ENCODE measurements at regions not wholly inside any gene's neighbourhood (a gene's known extent, or its start where the extent isn't known, plus 50 kb on each side); places are given as distances from the start of the nearest gene placed in this dataset.
"Not testable (repeated sequence)": the region's sequence is repeated elsewhere in the genome, so short reads cannot be mapped to it uniquely, and the experiment has no call there.

DNA sequence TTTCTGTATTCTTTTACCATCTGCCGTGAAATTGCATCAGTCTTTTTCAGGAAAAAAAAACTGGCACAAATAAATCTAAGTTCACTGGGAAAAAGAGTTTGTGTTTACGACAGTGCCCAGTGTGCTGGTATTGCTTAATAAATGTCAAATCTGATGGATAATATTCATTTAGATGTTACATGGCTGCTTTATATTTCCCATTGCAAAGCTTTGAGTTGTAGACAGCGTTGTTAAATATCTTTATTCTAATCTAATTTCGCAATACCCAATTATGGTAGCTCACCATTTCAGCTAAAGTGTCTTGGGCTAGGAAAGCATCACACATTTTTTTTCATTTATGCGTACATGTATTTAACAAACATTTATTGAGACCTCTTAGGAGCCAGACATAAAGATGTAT, 1994.5 kb upstream of the FLRT2 start:
- no peak for DNase-seq

DNA sequence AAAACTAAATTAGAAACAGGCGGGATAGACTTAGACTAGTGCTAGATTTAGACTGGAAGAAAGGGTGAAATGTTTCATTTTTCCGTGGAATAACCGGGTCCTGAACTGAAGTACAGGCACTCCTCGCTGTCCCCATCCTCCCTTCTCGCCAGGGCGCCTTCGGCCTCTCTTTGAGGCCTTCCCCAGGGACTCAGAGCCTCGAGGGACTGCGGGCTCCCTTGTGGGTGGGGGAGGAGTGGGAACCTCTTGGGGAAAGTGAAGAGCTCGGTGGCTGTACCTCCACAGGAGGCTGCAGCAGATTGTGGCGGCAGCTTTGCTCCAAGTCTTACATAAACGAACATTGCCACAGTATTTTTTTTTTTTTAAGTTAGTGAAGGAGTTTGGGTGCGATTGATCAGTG, 1988.8 kb upstream of the FLRT2 start:
- DNase-seq: no peak

DNA sequence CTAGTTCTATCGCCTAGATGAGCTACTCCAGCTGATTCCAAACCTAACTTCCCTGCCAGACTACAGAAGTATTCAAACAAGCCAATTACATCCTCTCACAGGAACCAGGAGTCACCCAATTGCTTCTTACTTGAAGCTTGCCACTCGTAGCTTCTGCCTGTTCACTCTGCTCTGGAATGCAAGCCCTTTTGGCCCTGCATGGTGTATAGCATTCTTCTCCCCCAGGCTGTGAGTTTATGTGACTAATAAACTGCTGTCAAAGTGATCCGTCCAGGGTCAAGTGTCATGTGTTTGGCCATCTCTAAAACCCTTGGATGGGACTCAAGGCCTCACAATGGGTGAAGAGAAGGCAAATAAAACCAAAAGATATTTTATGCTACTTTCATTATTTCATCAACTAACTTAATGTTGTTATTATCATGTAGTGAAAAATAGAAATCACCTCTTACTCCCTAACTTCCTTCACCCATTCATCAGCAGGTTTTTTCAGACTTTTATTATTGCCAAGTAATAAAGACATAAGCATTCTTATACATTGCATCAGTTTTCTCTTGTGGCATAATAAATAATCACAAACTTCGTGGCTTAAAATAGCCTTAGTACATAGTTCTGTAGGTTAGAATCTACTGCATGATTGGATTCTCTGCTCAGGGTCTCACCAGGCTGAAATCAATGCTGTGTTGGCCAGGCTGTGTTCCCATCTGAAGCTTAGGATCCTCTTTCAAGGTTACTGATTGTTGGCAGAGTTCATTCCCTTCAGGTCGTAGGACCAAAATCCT, 1981.7 kb upstream of the FLRT2 start:
- DNase-seq: no peak

DNA sequence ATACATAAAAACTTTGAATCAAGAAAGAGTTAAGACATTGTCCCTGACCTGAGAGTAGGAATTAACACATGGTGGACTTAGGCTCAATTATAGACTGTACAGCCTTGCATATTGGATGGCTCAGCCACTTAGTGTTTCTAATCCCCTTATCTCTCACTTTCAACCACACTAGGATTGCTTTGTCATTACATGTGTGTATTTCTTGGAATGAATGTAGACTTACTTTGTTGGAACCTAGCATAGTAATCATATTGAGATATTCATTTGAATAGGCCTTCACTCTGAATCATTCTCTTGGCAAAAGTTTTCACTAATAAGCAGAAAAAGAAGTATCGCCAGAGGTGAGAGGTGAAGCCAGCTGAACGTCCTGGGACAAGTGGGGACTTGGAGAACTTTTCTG, 1973.9 kb upstream of the FLRT2 start:
- DNase-seq: no peak

DNA sequence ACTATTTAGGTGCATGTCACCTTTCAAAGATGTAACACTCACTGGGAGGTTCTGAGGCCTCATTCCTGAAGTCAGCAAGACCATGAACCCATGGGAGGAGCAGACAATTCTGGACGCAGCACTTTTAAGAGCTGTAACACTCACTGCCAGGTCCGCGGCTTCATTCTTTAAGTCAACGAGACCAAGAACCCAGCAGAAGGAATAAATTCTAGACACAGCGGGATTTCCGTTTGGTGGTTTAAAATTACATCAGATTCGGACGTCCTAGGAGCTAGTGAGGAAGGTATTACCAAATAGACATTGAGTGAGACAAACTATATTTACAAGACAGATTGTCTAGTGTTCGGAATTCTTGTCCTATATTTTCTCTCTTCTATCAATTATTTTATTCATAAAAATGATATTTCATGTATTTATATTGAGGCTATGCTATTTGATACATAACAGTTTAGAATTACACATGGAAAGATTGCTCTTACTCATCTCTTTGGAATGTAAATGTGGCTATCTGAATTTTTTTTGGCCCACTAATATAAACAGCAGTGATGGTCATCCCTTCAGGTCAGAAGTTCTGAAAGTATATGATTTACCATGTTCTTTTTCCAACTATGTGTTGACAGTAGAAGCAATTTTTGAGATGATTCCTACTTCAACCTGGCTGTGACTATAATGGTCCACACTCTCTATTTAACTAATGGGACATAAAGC, 1973.0 kb upstream of the FLRT2 start:
- no peak for DNase-seq

DNA sequence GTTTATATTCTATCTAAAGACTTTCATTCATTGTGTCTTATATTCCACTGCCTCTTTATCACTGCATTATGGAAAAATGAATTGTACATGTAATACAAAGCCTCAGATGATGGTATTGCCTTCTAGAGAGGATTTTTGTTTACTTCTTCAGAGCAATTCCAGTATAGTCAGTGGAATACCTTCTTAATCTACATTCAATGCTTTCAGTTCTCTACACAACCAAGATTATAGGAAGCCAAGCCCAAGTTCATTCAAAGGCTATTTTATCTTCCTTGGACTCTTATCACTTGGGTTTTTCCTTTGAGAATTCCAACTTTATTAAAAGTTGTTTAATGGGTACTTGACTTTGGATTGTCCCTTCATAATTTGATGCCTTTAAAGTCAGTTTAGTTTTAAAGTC, 1971.0 kb upstream of the FLRT2 start:
- no peak for DNase-seq

DNA sequence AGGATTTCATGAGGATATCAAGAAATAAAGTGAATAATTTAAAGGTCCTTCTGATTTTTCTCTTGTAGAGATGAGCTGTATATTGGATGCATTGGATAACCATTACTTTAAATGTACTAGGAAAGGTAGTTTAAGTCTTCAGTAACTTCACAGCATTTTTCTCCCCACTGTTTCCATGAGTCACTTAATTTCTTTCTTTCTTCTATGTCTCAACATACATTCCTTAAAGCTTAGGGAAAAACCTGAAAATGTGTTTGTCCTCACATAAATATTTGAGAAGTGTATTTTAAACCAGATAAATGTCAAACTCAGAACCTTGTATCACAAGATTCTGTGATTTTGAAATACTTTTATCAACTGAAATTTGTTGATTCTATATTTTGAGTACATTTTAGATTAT, 1970.2 kb upstream of the FLRT2 start:
- no peak for DNase-seq

DNA sequence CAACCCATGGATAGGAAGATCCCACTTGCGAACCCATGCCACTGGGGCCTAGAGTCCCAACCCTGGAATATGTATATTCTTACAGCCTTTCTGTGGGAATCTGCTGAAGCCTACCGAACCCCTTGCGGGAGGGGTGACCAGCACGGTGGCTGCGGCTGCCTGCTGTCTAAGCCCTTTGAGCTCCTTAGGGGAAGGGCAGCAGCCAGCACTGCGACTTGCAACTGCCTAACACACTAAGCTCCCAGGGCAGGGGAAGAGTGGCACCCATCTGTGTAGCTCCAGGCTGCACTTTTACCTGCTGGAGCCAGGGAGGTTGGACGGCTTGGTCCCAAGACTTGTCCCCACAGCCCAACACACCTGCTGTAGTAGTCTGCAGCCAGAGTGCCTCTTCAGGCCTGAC, 1968.7 kb upstream of the FLRT2 start:
- no peak for DNase-seq

DNA sequence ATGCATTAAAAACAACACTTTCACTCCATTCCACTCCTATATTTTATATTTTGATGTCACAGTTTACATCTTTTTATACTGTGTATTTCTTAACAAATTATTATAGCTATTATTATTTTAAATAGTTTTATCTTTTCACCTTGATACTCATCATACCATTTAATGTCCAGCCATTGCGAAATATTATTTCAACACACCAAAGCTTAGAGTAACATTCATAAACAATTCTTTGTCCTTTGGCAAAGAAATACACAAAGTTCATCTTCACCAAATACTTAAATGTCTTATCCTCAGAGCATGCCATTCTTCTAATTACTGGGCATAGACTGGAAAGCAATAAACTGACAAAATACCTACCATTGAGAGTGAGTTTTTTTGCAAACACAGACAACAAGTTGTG, 1963.4 kb upstream of the FLRT2 start:
- DNase-seq: no peak

DNA sequence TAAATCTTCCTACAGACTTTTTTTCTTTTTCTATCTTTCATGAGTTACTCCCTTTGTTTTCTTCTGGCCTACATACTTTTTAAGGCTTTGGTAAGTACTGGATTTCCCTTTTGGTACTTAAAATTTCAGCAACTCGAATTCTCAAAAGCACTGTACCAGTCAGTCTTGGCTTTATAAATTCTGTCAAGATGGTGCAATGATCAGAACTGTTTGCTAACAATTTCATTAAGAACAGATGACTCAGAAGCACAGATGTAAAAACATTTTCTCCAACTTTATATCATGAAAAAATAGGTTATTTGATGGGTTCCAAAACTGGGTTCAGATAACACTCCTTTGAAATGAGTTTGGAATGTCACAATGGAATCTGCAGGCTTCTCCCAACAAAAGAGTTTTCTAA, 1961.8 kb upstream of the FLRT2 start:
- no peak for DNase-seq

DNA sequence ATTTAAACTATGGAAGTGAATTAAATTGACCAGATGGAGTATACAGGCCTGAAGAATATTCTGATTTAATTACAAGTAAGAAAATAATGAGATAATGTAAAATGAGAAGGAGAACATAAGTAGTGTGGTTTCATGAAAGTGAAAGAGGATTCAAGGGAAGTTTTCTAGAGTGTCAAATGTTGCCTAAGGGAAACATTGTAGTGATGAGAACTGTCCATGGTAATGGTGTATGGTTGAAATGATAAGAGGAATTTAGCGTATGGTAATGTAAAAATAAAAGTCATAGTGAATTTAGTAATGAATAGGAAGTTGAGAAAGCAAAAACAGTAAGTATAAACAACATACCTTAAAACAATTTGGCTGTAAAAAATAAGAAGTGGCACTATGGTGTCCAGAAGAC, 1954.6 kb upstream of the FLRT2 start:
- no peak for DNase-seq

DNA sequence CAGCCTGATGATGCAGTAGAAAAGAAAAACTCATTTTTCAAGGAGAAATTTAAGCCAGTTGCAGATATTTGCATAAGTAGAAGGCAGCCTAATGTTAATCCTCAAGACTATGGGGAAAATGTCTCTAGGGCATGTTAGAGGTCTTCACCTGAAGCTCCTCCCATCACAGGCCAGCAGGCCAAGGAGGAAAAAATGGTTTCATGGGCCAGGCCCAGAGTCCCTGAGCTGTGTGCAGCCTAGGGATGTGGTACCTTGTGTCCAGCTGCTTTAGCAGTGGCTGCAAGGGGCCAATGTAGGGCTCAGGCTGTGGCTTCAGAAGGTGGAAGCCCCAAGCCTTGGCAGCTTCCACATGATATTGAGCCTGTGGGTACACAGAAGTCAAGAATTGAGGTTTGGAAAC, 1946.7 kb upstream of the FLRT2 start:
- no peak for DNase-seq

DNA sequence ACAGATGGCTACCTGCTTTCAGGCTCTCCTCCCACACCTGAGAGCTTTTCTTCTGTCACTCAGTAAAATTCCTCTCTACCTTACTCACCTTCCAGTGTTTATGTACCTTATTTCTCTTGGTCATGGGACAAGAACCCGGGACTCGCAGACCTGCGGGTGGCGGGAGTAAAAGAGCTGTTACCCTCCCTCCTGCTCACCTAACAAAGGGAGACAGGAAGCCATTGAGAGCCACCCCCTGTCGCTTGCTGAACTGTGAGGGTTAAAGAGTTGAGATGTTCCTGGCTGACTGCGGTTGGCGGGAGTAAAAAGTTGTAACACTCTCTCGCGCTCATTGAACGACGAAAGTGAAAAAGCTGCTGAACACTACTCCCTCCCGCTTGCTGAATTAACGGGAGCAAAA, 1935.1 kb upstream of the FLRT2 start:
- DNase-seq: no peak

DNA sequence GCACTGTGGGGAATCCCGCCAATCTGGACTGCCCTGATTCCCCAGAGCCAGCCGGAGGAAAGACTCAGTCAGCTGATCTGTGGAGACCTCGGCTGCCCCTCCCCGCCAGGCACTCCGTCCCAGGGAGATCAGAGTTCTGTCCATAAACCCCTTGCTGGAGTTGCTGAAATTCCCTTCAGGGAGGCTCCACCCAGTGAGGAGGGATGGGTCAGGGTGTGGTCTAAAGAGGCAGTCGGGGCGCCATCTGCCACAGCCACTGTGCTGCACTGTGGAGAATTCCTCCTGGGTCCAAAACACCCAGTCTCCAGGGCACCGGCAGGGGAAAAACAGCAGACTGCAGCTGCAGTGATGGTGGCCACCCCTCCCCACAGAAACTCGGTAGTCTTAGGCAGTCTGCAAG, 1922.3 kb upstream of the FLRT2 start:
- DNase-seq: no peak

DNA sequence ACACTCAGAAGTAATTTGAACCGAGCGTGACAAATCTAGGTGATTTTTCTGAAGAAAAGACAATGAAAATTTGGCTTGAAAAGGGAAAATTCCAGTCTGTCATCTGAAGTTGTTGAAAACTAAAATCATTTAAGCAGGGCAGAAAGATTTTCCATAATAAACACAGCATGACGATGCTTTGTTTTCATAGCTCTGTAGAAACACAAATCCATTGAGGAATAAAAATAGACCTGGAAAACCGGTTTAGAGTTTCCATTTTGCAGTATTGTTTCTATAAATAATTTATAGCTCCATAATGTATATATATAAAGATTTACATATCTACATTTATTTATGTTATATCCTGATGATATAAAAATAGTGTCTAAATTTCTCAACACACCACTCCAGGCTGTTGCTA, 1918.5 kb upstream of the FLRT2 start:
- no peak for DNase-seq

DNA sequence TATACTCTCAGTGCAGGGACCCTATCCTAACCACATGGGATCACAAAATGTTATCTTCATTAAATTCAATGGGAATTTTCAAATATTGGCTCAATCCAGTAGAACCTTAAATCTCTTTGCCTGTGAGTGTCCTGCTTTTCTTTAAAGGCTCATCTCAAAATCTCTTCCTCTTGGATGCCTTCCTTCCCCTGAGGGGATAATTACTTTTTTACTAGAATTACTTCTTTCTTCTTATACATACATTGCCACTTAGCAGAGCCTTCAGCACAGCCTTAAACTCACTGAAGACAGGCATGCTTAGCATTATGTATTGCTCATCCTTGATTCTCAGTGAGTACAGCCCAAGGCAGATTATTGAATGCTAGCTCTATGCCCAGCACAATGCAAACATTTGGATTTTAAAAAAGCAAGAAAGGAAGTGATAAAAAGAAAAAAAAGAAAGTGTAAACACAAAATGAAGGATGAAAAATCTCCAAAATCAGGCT, 1918.0 kb upstream of the FLRT2 start:
- DNase-seq: no peak

DNA sequence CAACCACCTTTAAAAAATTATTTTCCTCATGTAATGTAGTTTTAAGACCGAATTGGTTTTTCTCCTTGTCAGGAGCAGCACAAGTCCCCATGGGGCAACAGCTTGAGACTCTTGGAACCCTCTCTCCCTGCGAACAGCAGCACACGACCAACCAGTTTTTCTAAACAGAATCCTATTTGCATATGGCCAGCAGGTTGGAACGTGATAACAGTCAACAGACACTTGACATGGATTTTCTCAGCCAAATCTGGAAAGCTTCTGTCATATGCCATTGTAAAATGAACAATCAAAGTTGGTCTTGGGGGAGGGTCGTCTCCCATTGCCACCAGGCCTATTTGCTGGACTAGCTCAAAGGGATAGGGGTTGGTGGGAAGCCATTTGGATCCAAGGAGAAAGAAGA, 1915.0 kb upstream of the FLRT2 start:
- no peak for DNase-seq

DNA sequence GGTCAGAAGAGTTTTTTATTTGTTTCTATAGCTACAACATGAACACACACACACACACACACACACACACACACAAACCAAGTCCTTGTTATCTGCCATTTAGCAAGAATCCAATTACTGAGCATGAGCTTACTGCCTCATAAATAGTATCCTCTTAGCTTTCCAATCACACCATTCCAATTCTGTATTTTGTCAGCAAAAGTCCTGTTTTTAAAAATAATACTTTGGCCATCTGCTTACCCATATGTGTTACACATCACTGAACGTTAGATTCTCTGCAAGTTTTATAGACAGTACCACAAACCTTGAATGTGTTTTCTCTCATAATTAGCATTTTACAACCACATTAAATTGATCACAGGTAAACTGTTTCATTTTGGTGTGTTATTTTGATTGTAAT, 1905.4 kb upstream of the FLRT2 start:
- DNase-seq: no peak

DNA sequence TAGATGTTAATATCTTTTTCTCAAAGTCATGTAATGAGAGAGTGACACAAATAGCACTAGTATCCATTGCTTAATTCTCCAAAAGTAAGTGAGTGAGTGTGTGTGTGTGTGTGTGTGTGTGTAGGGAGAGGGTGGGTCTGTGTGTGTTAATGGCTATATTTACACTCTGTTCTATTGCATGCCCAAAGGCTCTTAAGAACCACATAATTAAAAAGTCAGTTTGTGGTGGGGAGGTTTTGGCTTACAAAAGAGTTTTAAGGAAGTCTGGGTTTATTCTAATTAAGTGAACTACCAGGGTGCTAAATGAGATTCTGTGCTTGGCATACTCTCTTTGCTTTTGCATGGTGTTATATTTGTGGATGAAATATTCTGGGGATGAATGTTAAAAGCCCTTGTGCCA, 1897.6 kb upstream of the FLRT2 start:
- DNase-seq: no peak

DNA sequence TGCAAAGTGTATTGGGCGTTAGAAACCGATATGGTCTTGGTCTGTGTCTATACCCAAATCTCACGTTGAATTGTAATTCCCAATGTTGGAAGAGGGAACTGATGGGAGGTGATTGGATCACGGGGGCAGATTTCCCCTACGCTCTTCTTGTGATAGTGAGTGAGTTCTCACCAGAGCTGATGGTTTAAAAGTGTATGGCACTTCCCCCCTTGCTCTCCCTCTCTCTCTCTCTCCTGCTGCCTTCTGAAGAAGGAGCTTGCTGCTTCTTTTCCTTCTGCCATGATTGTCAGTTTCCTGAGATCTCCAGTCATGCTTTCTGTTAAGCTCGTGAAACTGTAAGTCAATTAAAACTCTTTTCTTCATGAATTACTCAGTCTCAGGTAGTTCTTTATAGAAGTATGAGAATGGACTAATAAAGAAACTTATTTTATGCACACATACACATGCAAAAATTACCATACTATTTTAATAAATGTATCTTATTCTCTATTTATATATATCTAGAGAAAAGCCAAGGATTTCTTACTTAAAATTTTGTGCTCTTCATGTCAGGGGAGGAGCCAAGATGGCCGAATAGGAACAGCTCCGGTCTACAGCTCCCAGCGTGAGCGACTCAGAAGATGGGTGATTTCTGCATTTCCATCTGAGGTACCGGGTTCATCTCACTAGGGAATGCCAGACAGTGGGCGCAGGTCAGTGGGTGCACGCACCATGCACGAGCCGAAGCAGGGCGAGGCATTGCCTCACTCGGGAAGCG, 1891.0 kb upstream of the FLRT2 start:
- no peak for DNase-seq

DNA sequence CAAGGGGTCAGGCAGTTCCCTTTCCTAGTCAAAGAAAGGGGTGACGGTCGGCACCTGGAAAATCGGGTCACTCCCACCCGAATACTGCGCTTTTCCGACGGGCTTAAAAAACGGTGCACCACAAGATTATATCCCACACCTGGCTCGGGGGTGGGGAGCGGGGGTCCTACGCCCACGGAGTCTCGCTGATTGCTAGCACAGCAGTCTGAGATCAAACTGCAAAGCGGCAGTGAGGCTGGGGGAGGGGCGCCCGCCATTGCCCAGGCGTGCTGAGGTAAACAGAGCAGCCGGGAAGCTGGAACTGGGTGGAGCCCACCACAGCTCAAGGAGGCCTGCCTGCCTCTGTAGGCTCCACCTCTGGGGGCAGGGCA, 1890.5 kb upstream of the FLRT2 start:
- DNase-seq: not testable (repeated sequence)

DNA sequence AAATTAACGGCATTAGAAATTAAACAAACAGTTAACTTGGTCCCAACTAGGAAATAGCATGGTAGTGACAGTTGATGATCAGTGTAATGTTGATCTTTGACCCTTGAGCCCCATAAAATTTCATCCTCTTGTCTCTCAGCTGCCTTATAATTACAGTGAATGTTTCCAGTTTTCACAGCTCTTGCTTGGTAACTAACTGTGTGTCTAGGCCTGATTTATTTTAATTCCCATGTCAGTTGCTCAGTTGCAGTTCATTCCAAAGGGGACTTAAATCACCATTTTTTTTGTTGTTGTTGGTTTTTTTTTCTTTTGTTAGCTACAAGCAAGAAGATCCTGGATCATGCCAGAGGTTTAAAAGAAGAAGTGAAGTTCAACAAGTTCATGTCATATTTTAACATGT, 1883.7 kb upstream of the FLRT2 start:
- DNase-seq: no peak

DNA sequence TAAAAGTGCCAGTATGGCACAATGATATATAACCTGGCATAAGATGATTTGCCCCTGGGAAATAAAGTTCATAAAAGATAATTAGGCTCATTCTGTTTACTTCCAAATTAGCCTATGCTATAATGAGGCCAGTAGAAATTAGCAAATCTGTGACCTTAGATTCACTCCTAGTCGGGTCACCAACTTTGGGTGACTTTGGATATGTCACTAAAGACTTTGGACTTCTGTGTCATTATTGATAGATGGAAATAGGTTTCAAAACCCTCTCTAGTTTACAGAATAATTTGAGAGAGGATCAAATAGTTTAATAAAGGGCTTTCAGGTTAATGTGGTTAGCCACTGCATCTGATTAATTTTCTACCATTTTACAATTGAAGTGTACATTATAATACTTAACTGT, 1869.3 kb upstream of the FLRT2 start:
- DNase-seq: no peak

DNA sequence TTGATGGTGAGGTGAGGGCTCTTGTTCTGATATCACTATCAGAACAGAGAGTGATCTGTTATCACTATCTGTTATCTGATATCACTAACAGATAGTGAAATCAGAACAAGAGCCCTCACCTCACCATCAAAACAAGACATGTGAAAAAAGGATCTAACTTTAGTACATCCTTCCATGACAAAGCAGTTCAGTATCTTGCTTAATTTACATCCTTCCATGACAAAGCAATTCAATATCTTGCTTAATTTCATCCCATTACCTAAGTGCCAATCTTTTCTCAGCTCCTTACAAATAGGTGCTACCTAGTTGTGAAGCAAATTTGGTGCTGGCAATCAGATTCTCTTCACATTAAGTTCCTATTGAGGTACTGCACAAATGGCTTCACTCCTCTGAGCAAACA, 1865.6 kb upstream of the FLRT2 start:
- DNase-seq: no peak

Measured in activated CD4-positive, alpha-beta T cell treated with anti-CD3 and anti-CD28 coated beads, Interleukin-2, amount 50 U/mL, for 4 hours (primary cell).